Activated CD4-positive, alpha-beta T cell treated with anti-CD3 and anti-CD28 coated beads, Interleukin-2, amount 10 ng/mL, durations not matched to agents 7 days and 5 days (primary cell): ENCODE measurements at regions not wholly inside any gene's neighbourhood (a gene's known extent, or its start where the extent isn't known, plus 50 kb on each side); places are given as distances from the start of the nearest gene placed in this dataset.
"Not testable (repeated sequence)": the region's sequence is repeated elsewhere in the genome, so short reads cannot be mapped to it uniquely, and the experiment has no call there.

Experiments used
- CTCF ChIA-PET: fragments of 350-600 bp; sonication (Branson Sonifier 250); formaldehyde crosslinking; loops from one replicate; lab custom pipeline; 2021; ENCODE audit warnings: antibody characterized with exemption; lab: Charles Lee
- POLR2A ChIA-PET: fragments of 350-600 bp; sonication (Branson Sonifier 250); formaldehyde crosslinking; loops from one replicate; lab custom pipeline; 2021; ENCODE audit warnings: antibody characterized with exemption; lab: Charles Lee
- DNase-seq: peaks from one replicate; pipeline ENCODE4 v3.0.0-alpha.2; 2020
- H3K27ac Mint-ChIP-seq: one replicate; pipeline ENCODE4 v1.8.0; 2021; ENCODE audit warnings: mild to moderate bottlenecking, moderate library complexity, mixed read lengths
- H3K27me3 Mint-ChIP-seq: one replicate; pipeline ENCODE4 v1.8.0; 2021; ENCODE audit warnings: mixed read lengths
- H3K36me3 Mint-ChIP-seq: one replicate; pipeline ENCODE4 v1.8.0; 2021; ENCODE audit warnings: low read depth, mixed read lengths
- H3K4me1 Mint-ChIP-seq: one replicate; pipeline ENCODE4 v1.8.0; 2021; ENCODE audit warnings: mixed read lengths
- H3K4me3 Mint-ChIP-seq: one replicate; pipeline ENCODE4 v1.8.0; 2021; ENCODE audit warnings: mild to moderate bottlenecking, moderate library complexity, mixed read lengths
- H3K9me3 Mint-ChIP-seq: one replicate; pipeline ENCODE4 v1.8.0; 2021; ENCODE audit warnings: mixed read lengths

DNA sequence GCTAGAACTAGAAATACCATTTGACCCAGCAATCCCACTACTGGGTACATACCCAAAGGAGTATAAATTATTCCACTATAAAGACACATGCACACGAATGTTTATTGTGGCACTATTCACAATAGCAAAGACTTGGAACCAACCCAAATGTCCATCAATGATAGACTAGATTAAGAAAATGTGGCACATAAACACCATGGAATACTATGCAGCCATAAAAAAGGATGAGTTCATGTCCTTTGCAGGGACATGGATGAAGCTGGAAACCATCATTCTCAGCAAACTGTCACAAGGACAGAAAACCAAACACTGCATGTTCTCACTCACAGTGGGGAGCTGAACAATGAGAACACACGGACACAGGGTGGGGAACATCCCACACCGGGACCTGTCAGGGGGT lies 207.8 kb upstream of the CCDC196 start:
- H3K4me3 Mint-ChIP-seq, CTCF ChIA-PET, H3K4me1 Mint-ChIP-seq, POLR2A ChIA-PET, H3K27ac Mint-ChIP-seq, H3K9me3 Mint-ChIP-seq, H3K27me3 Mint-ChIP-seq, H3K36me3 Mint-ChIP-seq, DNase-seq: not testable (repeated sequence)

DNA sequence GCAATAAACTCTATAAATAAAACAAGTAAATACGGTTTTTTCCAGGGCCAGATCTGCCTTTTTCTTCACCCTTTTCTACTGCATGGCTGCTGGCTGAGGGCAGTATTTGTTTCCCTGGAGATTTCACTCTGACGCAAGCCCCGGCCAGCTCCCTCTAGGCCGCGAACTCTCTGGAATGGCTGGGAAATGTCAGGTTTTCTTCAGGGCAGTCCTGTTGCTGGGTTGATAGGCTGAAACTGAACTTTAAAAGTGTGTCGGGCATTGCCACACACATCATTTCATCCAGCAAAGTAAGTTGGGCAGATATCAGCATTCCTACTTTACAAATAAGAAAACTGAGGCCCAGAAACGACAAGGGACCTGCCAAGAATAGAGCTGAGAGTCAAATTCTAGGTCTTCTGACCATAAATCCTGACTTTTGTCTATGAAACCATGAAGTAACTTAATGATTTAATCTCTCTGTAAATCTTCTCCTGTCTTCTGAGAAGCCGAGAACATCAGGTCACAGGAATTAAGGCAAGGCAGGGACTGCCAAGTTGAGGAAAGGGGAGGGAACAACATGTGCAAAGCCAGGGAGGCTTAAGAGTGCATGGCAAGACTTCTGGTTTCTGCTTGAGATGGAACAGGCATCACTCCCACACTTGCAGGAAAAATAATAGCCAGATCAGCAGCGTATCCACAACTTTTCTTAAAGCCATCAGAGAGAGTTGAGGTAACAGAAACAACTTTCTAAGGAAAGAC lies 205.0 kb upstream of the CCDC196 start:
- Mint-ChIP-seq H3K27me3 (no peaks in the 10 kb centered on the region), H3K27ac (no peak overlapping the region), H3K9me3 (peaks cover 7% of the 10 kb centered on the region), H3K4me1 (no peaks in the 10 kb centered on the region), H3K4me3 (no peak overlapping the region), H3K36me3 (no peaks in the 10 kb centered on the region)
- ChIA-PET POLR2A (no interaction called here), CTCF (no interaction called here)
- DNase-seq = no peak

DNA sequence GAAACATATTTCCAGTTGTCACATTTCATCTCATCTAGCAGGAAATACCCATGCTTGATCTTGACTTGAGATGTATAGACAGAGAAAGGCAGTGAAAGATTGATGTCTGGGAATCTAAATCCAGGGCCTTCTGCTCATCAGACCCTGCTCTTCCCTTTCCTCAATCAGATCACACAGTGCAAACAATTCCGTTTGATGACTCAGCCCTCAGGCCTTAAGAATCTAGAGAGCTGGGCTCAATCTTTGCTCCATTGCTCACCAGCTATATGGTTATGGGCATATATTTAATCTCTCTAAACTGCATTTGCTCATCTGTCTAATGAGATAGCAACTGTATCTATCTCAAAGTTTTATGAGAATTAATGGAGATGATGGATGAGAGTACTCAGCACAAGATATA lies 201.8 kb upstream of the CCDC196 start:
- no peak overlapping the region for H3K27ac Mint-ChIP-seq
- H3K27me3 Mint-ChIP-seq = no peaks in the 10 kb centered on the region
- CTCF ChIA-PET = no interaction called here
- peaks cover 5% of the 10 kb centered on the region for H3K9me3 Mint-ChIP-seq
- no peak overlapping the region for H3K4me3 Mint-ChIP-seq
- no peaks in the 10 kb centered on the region for H3K4me1 Mint-ChIP-seq
- POLR2A ChIA-PET = no interaction called here
- no peak for DNase-seq
- H3K36me3 Mint-ChIP-seq = no peaks in the 10 kb centered on the region

DNA sequence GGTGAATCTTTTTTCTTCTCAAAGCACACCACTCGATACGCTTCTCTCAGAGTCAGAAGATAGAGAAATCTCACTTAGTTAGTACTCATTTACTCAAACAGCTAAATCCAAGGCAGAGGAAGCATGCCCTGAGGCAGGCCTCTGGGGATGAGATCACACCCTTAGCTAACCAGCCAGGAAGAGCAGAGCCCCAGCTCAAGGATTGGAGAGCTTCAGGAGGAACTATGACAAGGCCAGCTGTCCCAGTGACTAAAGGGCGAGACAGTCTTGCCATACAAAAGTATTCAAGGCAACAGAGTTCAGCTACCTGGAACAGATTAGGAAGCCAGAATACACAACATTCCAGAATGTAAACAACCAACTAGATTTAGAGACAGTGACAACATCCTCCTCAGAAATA lies 197.7 kb upstream of the CCDC196 start:
- DNase-seq = no peak
- peaks cover 3% of the 10 kb centered on the region for H3K27me3 Mint-ChIP-seq
- H3K9me3 Mint-ChIP-seq = no peaks in the 10 kb centered on the region
- no peaks in the 10 kb centered on the region for H3K4me1 Mint-ChIP-seq
- H3K4me3 Mint-ChIP-seq = no peak overlapping the region
- ChIA-PET POLR2A (no interaction called here), CTCF (interaction anchor here (0.6 kb wide), 1 partner anchor 323 kb away, joined by 4 read pairs; no protein-coding TSS in a partner anchor)
- no peak overlapping the region for H3K27ac Mint-ChIP-seq
- no peaks in the 10 kb centered on the region for H3K36me3 Mint-ChIP-seq

DNA sequence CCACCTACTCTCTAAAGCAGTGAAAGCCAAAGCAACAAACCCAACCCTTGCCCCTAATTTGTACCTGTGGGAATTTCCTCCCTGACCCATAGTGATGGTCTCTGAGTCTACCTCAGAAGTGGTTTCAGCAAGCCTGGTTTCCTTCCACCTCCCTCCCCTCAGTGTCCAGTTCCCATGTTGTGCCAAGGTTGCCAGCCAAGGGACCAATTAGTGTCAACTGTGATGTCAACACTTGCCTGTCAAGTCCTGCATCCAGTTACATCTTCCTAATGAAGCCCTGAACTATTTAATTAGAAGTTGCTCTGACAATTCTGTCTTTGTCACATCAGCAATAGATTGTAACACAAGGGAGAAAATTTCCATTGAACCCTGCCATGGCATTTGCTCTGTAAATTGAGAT lies 194.4 kb upstream of the CCDC196 start:
- no peak overlapping the region for H3K4me3 Mint-ChIP-seq
- H3K27ac Mint-ChIP-seq = no peak overlapping the region
- peaks cover 3% of the 10 kb centered on the region for H3K4me1 Mint-ChIP-seq
- H3K36me3 Mint-ChIP-seq = no peaks in the 10 kb centered on the region
- no peak for DNase-seq
- CTCF ChIA-PET = no interaction called here
- no peaks in the 10 kb centered on the region for H3K9me3 Mint-ChIP-seq
- POLR2A ChIA-PET = no interaction called here
- peaks cover 3% of the 10 kb centered on the region for H3K27me3 Mint-ChIP-seq

DNA sequence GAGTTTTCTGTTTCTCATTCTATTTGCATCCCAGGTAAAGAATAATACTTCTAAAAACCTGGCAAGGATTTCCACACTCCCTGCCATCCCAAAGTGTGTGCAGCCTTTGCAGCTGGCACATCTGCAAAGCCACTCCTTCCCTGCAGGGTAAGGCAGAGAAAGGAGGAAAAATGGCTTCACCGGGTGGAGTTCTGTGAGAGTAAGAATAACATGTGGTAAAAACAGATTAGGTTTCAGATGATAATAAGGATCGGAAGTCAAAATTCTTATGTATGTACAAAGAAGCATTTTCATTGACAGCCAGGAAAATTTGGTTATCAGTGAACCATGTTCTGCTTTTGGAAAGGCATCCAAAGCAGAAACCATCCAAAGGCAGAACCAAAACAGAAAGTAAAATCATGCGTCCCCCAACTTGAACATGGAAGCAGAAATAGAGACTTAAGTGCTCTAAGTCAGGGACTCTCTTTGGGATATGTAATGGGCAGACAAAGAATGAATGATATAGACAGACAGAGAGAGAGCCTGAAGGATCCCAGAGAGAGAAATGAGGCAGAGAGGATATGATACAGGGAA lies 192.6 kb upstream of the CCDC196 start:
- peak overlapping the region; percentile 25 for H3K4me3 Mint-ChIP-seq

DNA sequence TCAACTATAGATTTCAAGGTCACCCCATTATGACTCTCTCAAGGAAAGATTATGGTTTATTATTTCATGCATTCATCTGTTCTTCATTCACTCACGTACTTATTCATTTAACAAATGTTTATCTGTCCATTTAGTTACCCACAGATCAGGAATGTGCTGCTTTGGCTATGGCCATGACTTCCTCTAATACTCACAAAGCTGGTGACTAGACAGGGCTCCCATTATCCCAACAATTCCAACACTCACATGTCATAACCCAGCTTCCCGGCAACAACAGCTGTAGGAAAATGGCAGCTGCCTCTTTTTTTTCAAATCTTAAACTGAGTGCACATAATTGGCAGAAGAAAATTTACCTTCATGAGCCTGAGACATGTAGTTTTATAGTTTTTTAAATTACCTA lies 190.8 kb upstream of the CCDC196 start:
- ChIA-PET CTCF (no interaction called here), POLR2A (no interaction called here)
- DNase-seq = no peak
- Mint-ChIP-seq H3K4me1 (peaks cover 3% of the 10 kb centered on the region), H3K27me3 (peaks cover 6% of the 10 kb centered on the region), H3K27ac (no peak overlapping the region), H3K4me3 (no peak overlapping the region), H3K36me3 (peaks cover 2% of the 10 kb centered on the region), H3K9me3 (peaks cover 8% of the 10 kb centered on the region)

More for the DNA sequence above, 192.6 kb upstream of the CCDC196 start:
- CTCF ChIA-PET = no interaction called here
- POLR2A ChIA-PET = no interaction called here
- Mint-ChIP-seq H3K36me3 (no peaks in the 10 kb centered on the region), H3K9me3 (peaks cover 4% of the 10 kb centered on the region), H3K27me3 (peaks cover 4% of the 10 kb centered on the region), H3K4me1 (peaks cover 3% of the 10 kb centered on the region), H3K27ac (no peak overlapping the region)
- no peak for DNase-seq

DNA sequence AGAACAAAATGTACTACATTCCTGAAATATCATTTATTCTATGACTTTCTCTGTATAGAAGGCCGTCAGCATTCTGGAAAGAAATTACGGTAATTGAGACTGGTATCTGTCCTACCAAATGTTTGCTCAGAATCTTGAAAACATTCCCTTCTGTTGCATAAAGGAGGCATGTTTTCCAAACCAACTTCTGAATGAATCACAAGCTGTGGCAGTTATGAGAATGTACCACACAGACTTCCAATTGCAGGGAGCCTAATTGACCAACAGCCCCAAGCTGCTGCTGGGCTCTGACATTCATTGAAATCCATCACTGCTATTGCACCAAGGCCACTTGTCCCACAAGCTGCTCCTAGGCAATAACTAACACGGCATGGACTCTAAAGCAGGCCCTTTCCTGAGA lies 185.3 kb upstream of the CCDC196 start:
- Mint-ChIP-seq H3K9me3 (peaks cover 8% of the 10 kb centered on the region), H3K4me1 (no peaks in the 10 kb centered on the region), H3K27me3 (peaks cover 3% of the 10 kb centered on the region), H3K4me3 (no peak overlapping the region), H3K27ac (no peak overlapping the region), H3K36me3 (peaks cover 2% of the 10 kb centered on the region)
- ChIA-PET POLR2A (no interaction called here), CTCF (no interaction called here)
- DNase-seq = no peak

DNA sequence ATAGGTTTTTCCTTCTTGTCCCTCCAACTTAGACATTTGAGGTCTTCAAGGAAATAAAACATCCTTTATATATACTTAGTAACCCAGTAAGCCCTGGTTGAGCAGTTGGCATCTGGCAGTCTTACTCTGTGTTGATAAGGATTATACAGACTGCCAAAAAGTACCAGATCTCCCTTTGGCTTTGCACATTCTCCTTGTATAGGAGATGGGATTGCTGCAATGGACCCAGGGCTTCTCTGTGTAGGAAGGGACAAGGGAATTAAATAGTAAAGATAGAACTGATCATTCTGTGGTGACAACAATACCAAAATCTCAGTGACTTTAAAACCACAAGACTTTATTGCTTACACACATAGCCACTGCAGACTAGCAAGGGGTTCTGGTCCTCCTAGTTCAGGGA lies 180.1 kb upstream of the CCDC196 start:
- no peak for DNase-seq
- Mint-ChIP-seq H3K4me1 (no peaks in the 10 kb centered on the region), H3K27ac (no peak overlapping the region), H3K36me3 (no peaks in the 10 kb centered on the region), H3K4me3 (no peak overlapping the region), H3K27me3 (no peaks in the 10 kb centered on the region), H3K9me3 (peaks cover 11% of the 10 kb centered on the region)
- ChIA-PET POLR2A (no interaction called here), CTCF (no interaction called here)

DNA sequence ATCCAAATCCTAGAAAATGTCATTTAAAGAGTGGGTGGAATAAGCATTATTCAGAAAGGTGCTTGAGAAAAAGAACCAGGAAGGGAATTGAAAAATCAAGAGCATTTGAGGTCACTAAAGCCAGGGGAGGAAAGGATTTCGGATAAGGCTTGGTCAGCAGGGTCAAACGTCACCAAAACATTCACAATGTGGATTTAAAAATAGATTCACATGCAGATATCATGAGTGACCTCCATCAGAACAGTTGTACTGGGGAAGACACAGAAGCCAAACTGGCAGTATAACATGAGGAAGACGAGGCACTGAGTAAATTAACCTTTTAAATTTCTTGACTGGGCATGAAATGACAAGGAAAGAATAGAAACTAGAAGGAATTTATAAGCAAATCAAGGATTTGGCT lies 175.1 kb upstream of the CCDC196 start:
- no peak for DNase-seq
- ChIA-PET CTCF (no interaction called here), POLR2A (no interaction called here)
- Mint-ChIP-seq H3K4me1 (no peaks in the 10 kb centered on the region), H3K27ac (no peak overlapping the region), H3K36me3 (no peaks in the 10 kb centered on the region), H3K9me3 (peaks cover 11% of the 10 kb centered on the region), H3K4me3 (no peak overlapping the region), H3K27me3 (no peaks in the 10 kb centered on the region)

DNA sequence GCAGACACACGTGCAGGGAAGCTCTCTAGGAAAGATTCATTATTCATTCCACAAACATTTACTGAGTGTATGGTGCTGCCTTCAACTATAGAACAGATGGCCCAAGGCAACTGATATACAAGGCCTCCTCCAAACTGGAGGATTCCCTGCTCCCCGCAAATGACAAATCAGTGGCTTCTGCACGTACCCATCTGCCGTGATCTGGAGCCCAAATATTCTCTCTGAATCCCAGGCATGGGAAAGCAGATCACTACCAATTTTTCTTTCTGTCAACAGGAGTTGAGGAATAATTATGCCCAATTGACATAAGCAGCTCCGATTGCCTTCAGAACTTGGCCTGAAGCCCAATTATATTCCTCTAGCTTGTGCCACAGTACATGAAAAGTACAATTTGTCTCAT lies 174.2 kb upstream of the CCDC196 start:
- ChIA-PET CTCF (no interaction called here), POLR2A (no interaction called here)
- DNase-seq = no peak
- H3K4me1 Mint-ChIP-seq = no peaks in the 10 kb centered on the region
- H3K9me3 Mint-ChIP-seq = peaks cover 10% of the 10 kb centered on the region
- H3K4me3 Mint-ChIP-seq = no peak overlapping the region
- H3K27me3 Mint-ChIP-seq = no peaks in the 10 kb centered on the region
- H3K36me3 Mint-ChIP-seq = no peaks in the 10 kb centered on the region
- no peak overlapping the region for H3K27ac Mint-ChIP-seq

DNA sequence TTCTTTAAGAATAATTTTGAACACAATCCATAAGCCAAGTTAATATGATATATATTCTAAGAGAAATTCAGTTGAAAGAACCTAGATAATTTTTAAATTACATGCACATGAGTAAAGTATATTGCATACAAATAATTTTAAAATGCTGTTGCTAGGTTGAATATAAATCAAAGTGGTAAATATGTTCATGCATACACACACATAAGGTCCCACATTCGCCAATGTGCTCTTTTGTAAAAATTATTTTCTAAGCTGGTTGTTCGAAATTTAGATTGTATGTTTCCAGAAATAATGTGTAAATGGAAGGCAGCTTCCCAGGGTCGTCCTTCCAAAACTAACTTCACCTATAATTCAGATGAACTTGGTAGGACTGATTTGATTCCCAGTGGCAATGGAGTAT lies 173.7 kb upstream of the CCDC196 start:
- Mint-ChIP-seq H3K9me3 (peaks cover 8% of the 10 kb centered on the region), H3K4me1 (no peaks in the 10 kb centered on the region), H3K36me3 (no peaks in the 10 kb centered on the region), H3K4me3 (no peak overlapping the region), H3K27me3 (no peaks in the 10 kb centered on the region), H3K27ac (no peak overlapping the region)
- no peak for DNase-seq
- CTCF ChIA-PET = interaction anchor here (0.6 kb wide), 1 partner anchor 453 kb away, joined by 4 read pairs; no protein-coding TSS in a partner anchor
- POLR2A ChIA-PET = no interaction called here

DNA sequence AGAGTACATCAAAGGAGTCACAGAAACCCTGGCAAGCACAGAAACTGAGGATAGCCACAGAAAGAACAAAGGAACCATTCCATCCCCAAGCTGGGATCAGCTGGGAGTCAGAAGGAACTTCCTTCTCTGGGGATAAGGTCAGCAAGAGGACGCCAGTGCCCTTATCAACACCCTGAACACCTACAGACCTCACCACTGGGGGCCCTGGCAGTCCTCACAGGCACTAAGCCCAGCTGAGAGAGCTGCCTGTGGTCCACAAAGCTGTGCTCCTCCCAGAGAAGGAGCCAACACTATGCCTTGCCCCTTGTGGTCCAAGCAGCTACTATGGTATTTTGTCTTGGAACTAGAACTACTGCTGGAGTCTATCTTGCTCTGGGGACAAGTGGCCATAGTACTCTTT lies 171.1 kb upstream of the CCDC196 start:
- CTCF ChIA-PET = interaction anchor here (0.6 kb wide), 1 partner anchor 964 kb away, joined by 4 read pairs; no protein-coding TSS in a partner anchor
- no peak overlapping the region for H3K4me3 Mint-ChIP-seq
- POLR2A ChIA-PET = no interaction called here

More for the DNA sequence above, 171.1 kb upstream of the CCDC196 start:
- H3K36me3 Mint-ChIP-seq = no peaks in the 10 kb centered on the region
- H3K4me1 Mint-ChIP-seq = no peaks in the 10 kb centered on the region
- H3K9me3 Mint-ChIP-seq = peaks cover 6% of the 10 kb centered on the region
- DNase-seq = no peak
- no peaks in the 10 kb centered on the region for H3K27me3 Mint-ChIP-seq
- no peak overlapping the region for H3K27ac Mint-ChIP-seq
